HL-60 (cell line): ENCODE measurements at regions not wholly inside any gene's neighbourhood (a gene's known extent, or its start where the extent isn't known, plus 50 kb on each side); places are given as distances from the start of the nearest gene placed in this dataset.
"Not testable (repeated sequence)": the region's sequence is repeated elsewhere in the genome, so short reads cannot be mapped to it uniquely, and the experiment has no call there.

Source experiments
- DNase-seq, 2 experiments: peaks; one replicate each; pipeline ENCODE4 v3.0.0-alpha.2; 2010 to 2020; ENCODE audit warnings: low read depth in 1 of 2, low spot score in 1 of 2
- H3K27ac ChIP-seq: fragments of 250-450 bp; sonication (Bioruptor Pico); replicated peaks from 2 replicates; pipeline ENCODE4 v1.5.1; 2020; ENCODE audit warnings: mild to moderate bottlenecking, moderate library complexity
- H3K27me3 ChIP-seq: fragments of 250-450 bp; sonication (Bioruptor Pico); 2 replicates; pipeline ENCODE4 v1.5.1; 2021; ENCODE audit warnings: mild to moderate bottlenecking, moderate library complexity; ENCODE audit not compliant: insufficient read depth, poor library complexity, severe bottlenecking
- H3K4me3 ChIP-seq: replicated peaks from 2 replicates; pipeline ENCODE4 v1.5.1; 2011; ENCODE audit warnings: mild to moderate bottlenecking, control low read depth, low read length; ENCODE audit not compliant: insufficient read depth

- H3K4me3 ChIP-seq, DNase-seq, H3K27me3 ChIP-seq: not testable (repeated sequence)
These were observed 85.7 kb downstream of the POTEM start for GRCh38 chr14:19052977-19053376.

GRCh38 chr14:19053426-19054050 is 86.3 kb downstream of the POTEM start:
- not testable (repeated sequence) for H3K27me3 ChIP-seq, H3K27ac ChIP-seq, H3K4me3 ChIP-seq

More at GRCh38 chr14:19052977-19053376, 85.7 kb downstream of the POTEM start:
- H3K27ac ChIP-seq = not testable (repeated sequence)

GRCh38 chr14:19054108-19054721 is 87.0 kb downstream of the POTEM start:
- not testable (repeated sequence) for DNase-seq, H3K27me3 ChIP-seq, H3K4me3 ChIP-seq, H3K27ac ChIP-seq

More at GRCh38 chr14:19053426-19054050, 86.3 kb downstream of the POTEM start:
- not testable (repeated sequence) for DNase-seq

GRCh38 chr14:19054934-19055333 is 87.7 kb downstream of the POTEM start:
- not testable (repeated sequence) for H3K4me3 ChIP-seq, DNase-seq, H3K27me3 ChIP-seq

GRCh38 chr14:19059066-19059465 is 91.8 kb downstream of the POTEM start:
- DNase-seq = not testable (repeated sequence)

More at GRCh38 chr14:19054934-19055333, 87.7 kb downstream of the POTEM start:
- H3K27ac ChIP-seq = not testable (repeated sequence)

GRCh38 chr14:19061689-19062450 is 94.6 kb downstream of the POTEM start:
- not testable (repeated sequence) for H3K27ac ChIP-seq, H3K27me3 ChIP-seq, H3K4me3 ChIP-seq, DNase-seq

More at GRCh38 chr14:19059066-19059465, 91.8 kb downstream of the POTEM start:
- not testable (repeated sequence) for H3K27ac ChIP-seq, H3K27me3 ChIP-seq, H3K4me3 ChIP-seq

- not testable (repeated sequence) for DNase-seq, H3K27me3 ChIP-seq, H3K27ac ChIP-seq, H3K4me3 ChIP-seq
These were observed 101.7 kb downstream of the POTEM start for GRCh38 chr14:19068957-19069356.

- not testable (repeated sequence) for H3K4me3 ChIP-seq, H3K27me3 ChIP-seq, H3K27ac ChIP-seq, DNase-seq
These were observed 105.3 kb downstream of the POTEM start for GRCh38 chr14:19072518-19072917.

GRCh38 chr14:19088632-19089031 is 121.4 kb downstream of the POTEM start:
- not testable (repeated sequence) for H3K27me3 ChIP-seq, H3K27ac ChIP-seq, DNase-seq, H3K4me3 ChIP-seq

GRCh38 chr14:19093227-19093626 is 126.0 kb downstream of the POTEM start:
- H3K27me3 ChIP-seq, DNase-seq, H3K27ac ChIP-seq, H3K4me3 ChIP-seq: not testable (repeated sequence)

GRCh38 chr14:19094731-19095130 is 127.5 kb downstream of the POTEM start:
- not testable (repeated sequence) for H3K27me3 ChIP-seq, DNase-seq, H3K4me3 ChIP-seq, H3K27ac ChIP-seq

- H3K27me3 ChIP-seq, H3K27ac ChIP-seq, H3K4me3 ChIP-seq, DNase-seq: not testable (repeated sequence)
These were observed 127.9 kb downstream of the POTEM start for GRCh38 chr14:19095167-19095566.

GRCh38 chr14:19096467-19096866 is 129.2 kb downstream of the POTEM start:
- not testable (repeated sequence) for H3K4me3 ChIP-seq, H3K27me3 ChIP-seq

GRCh38 chr14:19096876-19097275 is 129.6 kb downstream of the POTEM start:
- H3K27ac ChIP-seq, DNase-seq, H3K27me3 ChIP-seq, H3K4me3 ChIP-seq: not testable (repeated sequence)

More at GRCh38 chr14:19096467-19096866, 129.2 kb downstream of the POTEM start:
- DNase-seq, H3K27ac ChIP-seq: not testable (repeated sequence)

- H3K27ac ChIP-seq, H3K27me3 ChIP-seq, H3K4me3 ChIP-seq, DNase-seq: not testable (repeated sequence)
These were observed 130.1 kb downstream of the POTEM start for GRCh38 chr14:19097306-19097705.
